GM23338 (cell line): ENCODE measurements at regions not wholly inside any gene's neighbourhood (a gene's known extent, or its start where the extent isn't known, plus 50 kb on each side); places are given as distances from the start of the nearest gene placed in this dataset.

Experiments
- CREB1 ChIP-seq: fragments of 250-450 bp; sonication (Bioruptor Pico); IDR thresholded peaks from 2 replicates; pipeline ENCODE4 v1.5.0; 2020; ENCODE audit warnings: low read depth, mild to moderate bottlenecking, moderate library complexity
- EZH2 ChIP-seq: fragments of 200-600 bp; sonication (generic); IDR thresholded peaks from one replicate; pipeline ENCODE4 v1.8.0; 2017; ENCODE audit warnings: antibody characterized with exemption, mild to moderate bottlenecking, low read depth; ENCODE audit not compliant: unreplicated experiment
- EZH2phosphoT487 ChIP-seq: fragments of 200-600 bp; sonication (generic); IDR thresholded peaks from one replicate; pipeline ENCODE4 v1.8.1; 2018; ENCODE audit warnings: antibody characterized with exemption; ENCODE audit not compliant: unreplicated experiment
- JUNB ChIP-seq: IDR thresholded peaks from one replicate; pipeline ENCODE4 v1.6.1; 2016; ENCODE audit warnings: antibody characterized with exemption; ENCODE audit not compliant: unreplicated experiment
- POLR2AphosphoS5 ChIP-seq: IDR thresholded peaks from 2 replicates; pipeline ENCODE4 v1.6.1; 2016; ENCODE audit warnings: antibody characterized with exemption, low read depth
- ZNF114 ChIP-seq: fragments of 250-450 bp; sonication (Bioruptor Pico); IDR thresholded peaks from 2 replicates; pipeline ENCODE4 v1.5.0; 2020; ENCODE audit warnings: mild to moderate bottlenecking, moderate library complexity
- ZNF331 ChIP-seq: fragments of 250-450 bp; sonication (Bioruptor Pico); IDR thresholded peaks from 2 replicates; pipeline ENCODE4 v1.5.0; 2020; ENCODE audit warnings: low read depth, mild to moderate bottlenecking, moderate library complexity
- TF ChIP-seq, protein P1 (sequence below), 2 experiments: fragments of 200-600 bp in 1 of 2; sonication (generic) in 1 of 2; conservative IDR thresholded peaks; 2 replicates each; pipeline versions ENCODE4 v1.5.1 to v1.6.1; 2016 to 2017; ENCODE audit warnings: antibody characterized with exemption in 2 of 2, low read depth in 2 of 2, mild to moderate bottlenecking in 2 of 2, moderate library complexity in 1 of 2
- TF ChIP-seq, protein P2 (sequence below): IDR thresholded peaks from one replicate; pipeline ENCODE4 v1.6.1; 2018; ENCODE audit warnings: antibody characterized with exemption; ENCODE audit not compliant: unreplicated experiment
- TF ChIP-seq, protein P3 (sequence below): IDR thresholded peaks from 2 replicates; pipeline ENCODE4 v1.6.1; 2016; ENCODE audit warnings: antibody characterized with exemption

DNA sequence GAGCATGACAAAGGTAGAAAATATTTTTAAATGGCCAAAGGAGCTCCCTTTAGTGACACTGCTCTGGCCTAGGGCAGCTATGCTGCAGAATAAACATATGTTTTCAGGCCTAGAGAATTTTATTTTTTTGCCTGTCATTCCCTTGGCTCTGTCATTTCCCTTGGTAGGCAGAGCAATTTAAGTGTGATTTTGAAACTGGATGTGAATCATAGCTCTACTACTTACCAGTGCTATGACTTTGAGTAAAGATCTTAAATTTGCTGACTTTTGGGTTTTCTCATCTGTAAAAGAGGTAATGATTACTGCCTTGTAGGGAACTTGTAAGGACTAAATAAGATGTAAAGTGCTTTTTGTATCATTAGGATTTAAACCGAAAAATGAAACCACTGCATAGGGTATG is 189.0 kb upstream of the ZRANB2 start:
- TF ChIP-seq, protein P1, sequence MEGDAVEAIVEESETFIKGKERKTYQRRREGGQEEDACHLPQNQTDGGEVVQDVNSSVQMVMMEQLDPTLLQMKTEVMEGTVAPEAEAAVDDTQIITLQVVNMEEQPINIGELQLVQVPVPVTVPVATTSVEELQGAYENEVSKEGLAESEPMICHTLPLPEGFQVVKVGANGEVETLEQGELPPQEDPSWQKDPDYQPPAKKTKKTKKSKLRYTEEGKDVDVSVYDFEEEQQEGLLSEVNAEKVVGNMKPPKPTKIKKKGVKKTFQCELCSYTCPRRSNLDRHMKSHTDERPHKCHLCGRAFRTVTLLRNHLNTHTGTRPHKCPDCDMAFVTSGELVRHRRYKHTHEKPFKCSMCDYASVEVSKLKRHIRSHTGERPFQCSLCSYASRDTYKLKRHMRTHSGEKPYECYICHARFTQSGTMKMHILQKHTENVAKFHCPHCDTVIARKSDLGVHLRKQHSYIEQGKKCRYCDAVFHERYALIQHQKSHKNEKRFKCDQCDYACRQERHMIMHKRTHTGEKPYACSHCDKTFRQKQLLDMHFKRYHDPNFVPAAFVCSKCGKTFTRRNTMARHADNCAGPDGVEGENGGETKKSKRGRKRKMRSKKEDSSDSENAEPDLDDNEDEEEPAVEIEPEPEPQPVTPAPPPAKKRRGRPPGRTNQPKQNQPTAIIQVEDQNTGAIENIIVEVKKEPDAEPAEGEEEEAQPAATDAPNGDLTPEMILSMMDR (conservative IDR thresholded peaks at IDR 0.05; ENCODE audit: low read depth in 2 of 2), result no peak
- no peak for TF ChIP-seq EZH2phosphoT487
- TF ChIP-seq POLR2AphosphoS5, result no peak
- no peak for TF ChIP-seq ZNF114 (CRISPR knock-in tag)
- TF ChIP-seq, protein P2, sequence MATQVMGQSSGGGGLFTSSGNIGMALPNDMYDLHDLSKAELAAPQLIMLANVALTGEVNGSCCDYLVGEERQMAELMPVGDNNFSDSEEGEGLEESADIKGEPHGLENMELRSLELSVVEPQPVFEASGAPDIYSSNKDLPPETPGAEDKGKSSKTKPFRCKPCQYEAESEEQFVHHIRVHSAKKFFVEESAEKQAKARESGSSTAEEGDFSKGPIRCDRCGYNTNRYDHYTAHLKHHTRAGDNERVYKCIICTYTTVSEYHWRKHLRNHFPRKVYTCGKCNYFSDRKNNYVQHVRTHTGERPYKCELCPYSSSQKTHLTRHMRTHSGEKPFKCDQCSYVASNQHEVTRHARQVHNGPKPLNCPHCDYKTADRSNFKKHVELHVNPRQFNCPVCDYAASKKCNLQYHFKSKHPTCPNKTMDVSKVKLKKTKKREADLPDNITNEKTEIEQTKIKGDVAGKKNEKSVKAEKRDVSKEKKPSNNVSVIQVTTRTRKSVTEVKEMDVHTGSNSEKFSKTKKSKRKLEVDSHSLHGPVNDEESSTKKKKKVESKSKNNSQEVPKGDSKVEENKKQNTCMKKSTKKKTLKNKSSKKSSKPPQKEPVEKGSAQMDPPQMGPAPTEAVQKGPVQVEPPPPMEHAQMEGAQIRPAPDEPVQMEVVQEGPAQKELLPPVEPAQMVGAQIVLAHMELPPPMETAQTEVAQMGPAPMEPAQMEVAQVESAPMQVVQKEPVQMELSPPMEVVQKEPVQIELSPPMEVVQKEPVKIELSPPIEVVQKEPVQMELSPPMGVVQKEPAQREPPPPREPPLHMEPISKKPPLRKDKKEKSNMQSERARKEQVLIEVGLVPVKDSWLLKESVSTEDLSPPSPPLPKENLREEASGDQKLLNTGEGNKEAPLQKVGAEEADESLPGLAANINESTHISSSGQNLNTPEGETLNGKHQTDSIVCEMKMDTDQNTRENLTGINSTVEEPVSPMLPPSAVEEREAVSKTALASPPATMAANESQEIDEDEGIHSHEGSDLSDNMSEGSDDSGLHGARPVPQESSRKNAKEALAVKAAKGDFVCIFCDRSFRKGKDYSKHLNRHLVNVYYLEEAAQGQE, result no peak
- TF ChIP-seq JUNB, result no peak
- TF ChIP-seq CREB1 (CRISPR knock-in tag), result no peak
- TF ChIP-seq EZH2, result no peak
- TF ChIP-seq, protein P3, sequence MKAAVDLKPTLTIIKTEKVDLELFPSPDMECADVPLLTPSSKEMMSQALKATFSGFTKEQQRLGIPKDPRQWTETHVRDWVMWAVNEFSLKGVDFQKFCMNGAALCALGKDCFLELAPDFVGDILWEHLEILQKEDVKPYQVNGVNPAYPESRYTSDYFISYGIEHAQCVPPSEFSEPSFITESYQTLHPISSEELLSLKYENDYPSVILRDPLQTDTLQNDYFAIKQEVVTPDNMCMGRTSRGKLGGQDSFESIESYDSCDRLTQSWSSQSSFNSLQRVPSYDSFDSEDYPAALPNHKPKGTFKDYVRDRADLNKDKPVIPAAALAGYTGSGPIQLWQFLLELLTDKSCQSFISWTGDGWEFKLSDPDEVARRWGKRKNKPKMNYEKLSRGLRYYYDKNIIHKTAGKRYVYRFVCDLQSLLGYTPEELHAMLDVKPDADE, result no peak
- TF ChIP-seq ZNF331 (CRISPR knock-in tag), result no peak
